ENCODE measurements at regions not wholly inside any gene's neighbourhood (a gene's known extent, or its start where the extent isn't known, plus 50 kb on each side); places are given as distances from the start of the nearest gene placed in this dataset.

DNA sequence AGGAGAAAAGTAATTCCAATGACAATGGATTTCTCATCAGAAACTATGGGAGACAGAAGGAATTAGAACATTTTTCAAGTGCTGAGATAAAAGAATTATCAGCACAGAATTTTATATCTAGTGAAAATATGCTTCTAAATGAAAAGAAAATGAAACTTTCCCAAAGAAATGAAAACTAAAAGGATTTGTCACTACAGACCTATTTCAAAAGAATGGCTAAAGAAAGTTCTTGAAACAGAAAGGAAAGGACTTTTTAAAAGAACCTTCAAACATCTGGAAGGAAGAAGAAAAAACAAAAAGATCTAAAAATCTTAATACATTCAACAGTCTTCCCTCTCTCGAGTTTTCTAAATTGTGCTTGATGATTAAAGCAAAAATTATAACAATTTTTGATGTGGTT is 255.4 kb downstream of the FAM76B start:
- TF ChIP-seq, protein P1, sequence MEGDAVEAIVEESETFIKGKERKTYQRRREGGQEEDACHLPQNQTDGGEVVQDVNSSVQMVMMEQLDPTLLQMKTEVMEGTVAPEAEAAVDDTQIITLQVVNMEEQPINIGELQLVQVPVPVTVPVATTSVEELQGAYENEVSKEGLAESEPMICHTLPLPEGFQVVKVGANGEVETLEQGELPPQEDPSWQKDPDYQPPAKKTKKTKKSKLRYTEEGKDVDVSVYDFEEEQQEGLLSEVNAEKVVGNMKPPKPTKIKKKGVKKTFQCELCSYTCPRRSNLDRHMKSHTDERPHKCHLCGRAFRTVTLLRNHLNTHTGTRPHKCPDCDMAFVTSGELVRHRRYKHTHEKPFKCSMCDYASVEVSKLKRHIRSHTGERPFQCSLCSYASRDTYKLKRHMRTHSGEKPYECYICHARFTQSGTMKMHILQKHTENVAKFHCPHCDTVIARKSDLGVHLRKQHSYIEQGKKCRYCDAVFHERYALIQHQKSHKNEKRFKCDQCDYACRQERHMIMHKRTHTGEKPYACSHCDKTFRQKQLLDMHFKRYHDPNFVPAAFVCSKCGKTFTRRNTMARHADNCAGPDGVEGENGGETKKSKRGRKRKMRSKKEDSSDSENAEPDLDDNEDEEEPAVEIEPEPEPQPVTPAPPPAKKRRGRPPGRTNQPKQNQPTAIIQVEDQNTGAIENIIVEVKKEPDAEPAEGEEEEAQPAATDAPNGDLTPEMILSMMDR (IDR thresholded peaks at IDR 0.05): no peak
- no peak for TF ChIP-seq POLR2A (IDR thresholded peaks at IDR 0.05)
